ENCODE measurements at regions not wholly inside any gene's neighbourhood (a gene's known extent, or its start where the extent isn't known, plus 50 kb on each side); places are given as distances from the start of the nearest gene placed in this dataset.
"Not testable (repeated sequence)": the region's sequence is repeated elsewhere in the genome, so short reads cannot be mapped to it uniquely, and the experiment has no call there.

GRCh38 chr7:49424109-49424508 is 349.3 kb upstream of the VWC2 start:
- DNase-seq (no peak), ATAC-seq (no peak)
- intact Hi-C loops (cut with DNase I): no loop called here

GRCh38 chr7:49425277-49425818 is 348.1 kb upstream of the VWC2 start:
- DNase-seq (no peak), ATAC-seq (no peak)
- intact Hi-C loops (cut with DNase I): no loop called here

- ATAC-seq (no peak), DNase-seq (no peak)
- intact Hi-C loops (cut with DNase I): no loop called here
Observed at GRCh38 chr7:49432254-49432653, 341.2 kb upstream of the VWC2 start.

- intact Hi-C loops (cut with DNase I): no loop called here
- ATAC-seq (no peak), DNase-seq (no peak)
Observed at GRCh38 chr7:49433794-49434193, 339.6 kb upstream of the VWC2 start.

DNA sequence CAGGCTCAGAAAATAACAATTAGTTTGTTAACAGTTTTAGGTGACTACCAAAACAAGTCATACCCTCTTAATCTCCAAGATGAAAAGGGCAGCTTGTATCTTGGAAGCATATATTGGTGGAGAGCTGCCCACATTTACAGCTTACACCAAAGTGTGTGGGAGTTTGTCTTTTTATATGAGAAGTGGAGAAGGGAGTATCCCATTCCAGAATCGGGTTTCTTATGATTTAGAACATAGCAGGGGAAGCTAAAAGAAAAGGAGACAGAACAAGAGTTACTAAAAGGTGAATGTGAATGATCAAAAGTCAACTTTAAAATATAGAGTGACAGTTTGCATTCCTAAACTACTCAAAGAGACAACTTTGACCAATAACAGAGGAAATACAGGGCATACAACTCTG is 338.6 kb upstream of the VWC2 start:
- DNase-seq (no peak), ATAC-seq (no peak)
- intact Hi-C loops (cut with DNase I): no loop called here

DNA sequence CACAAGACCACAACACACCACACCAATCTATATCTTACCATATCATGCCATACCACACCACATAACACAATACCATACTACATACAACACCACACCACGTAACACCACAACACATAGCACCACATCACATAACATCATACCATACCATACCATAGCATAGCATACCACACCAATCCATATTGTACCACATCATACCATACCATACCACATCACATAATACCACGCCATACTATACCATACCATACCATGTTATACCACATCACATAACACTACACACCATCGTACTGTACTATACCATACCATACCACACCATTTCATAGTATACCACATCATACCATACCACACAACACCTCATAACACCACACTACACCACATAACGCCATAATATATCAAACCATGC is 335.2 kb upstream of the VWC2 start:
- DNase-seq (no peak), ATAC-seq (no peak)
- intact Hi-C loops (cut with DNase I): no loop called here

DNA sequence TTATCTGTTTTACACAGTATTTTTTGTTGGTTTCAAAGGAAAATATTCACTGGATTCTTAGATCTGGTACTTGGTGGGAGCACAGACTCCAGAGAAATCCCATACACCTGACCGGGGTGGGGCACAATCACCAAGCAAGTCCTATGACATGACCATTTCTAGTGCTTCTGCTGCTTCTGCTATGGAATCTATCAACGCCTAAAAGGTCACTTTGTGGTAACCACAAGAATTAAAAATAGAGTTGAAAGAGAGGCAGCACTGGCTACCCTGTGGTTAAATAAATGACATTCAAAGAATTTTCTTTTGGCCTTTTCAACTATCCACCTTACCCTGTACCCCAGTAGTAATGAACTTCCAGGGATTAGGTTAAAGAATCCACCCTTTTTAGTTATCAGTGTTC is 329.9 kb upstream of the VWC2 start:
- intact Hi-C loops (cut with DNase I): no loop called here
- no peak for DNase-seq
- ATAC-seq: no peak

DNA sequence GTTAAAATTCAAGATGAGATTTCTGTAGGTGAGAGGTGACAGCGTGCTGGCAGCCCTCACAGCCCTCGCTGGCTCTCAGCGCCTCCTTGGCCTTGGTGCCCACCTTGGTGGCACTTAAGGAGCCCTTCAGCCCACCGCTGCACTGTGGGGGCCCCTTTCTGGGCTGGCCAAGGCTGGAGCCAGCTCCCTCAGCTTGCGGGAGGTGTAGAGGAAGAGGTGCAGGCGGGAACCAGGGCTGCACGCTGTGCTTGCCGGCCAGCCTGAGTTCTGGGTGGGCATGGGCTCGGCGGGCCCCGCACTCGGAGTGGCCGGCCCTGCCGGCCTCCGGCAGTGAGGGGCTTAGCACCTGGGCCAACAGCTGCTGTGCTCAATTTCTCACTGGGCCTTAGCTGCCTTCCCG is 320.0 kb upstream of the VWC2 start:
- ATAC-seq: no peak
- intact Hi-C loops (cut with DNase I): no loop called here
- DNase-seq: no peak

- ATAC-seq: no peak
- intact Hi-C loops (cut with DNase I): no loop called here
- no peak for DNase-seq
Observed at GRCh38 chr7:49479441-49479840, 294.0 kb upstream of the VWC2 start.

GRCh38 chr7:49479936-49480544 is 293.4 kb upstream of the VWC2 start:
- intact Hi-C loops (cut with DNase I): loop anchor here (5.0 to 10.0 kb wide), 2 partner anchors 312 to 315 kb away; no protein-coding TSS in a partner anchor
- no peak for DNase-seq
- ATAC-seq: no peak

DNA sequence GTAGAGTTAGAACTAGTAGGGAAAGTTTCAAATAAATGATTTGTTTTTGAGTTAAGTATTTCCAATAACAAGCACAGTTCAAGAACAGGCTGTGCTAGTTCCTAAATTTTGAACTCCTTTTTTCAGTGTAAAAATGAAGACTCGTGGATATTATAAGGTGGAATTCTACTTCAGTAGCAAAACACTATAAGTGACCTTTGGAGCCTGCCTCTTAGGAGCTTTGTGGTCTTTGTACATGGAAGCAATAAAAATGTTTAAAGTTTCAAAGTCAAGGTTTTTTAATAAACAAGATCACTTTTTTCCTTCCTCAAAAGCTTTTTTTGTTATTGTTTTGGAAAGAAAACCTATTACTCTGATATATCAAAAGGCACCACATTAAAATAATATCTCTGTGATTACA is 292.4 kb upstream of the VWC2 start:
- intact Hi-C loops (cut with DNase I): loop anchor here (5.0 to 10.0 kb wide), 2 partner anchors 311 to 314 kb away; no protein-coding TSS in a partner anchor
- no peak for ATAC-seq

GRCh38 chr7:49483142-49483541 is 290.3 kb upstream of the VWC2 start:
- intact Hi-C loops (cut with DNase I): loop anchor here (5.0 to 10.0 kb wide), 2 partner anchors 309 to 312 kb away; no protein-coding TSS in a partner anchor
- DNase-seq: peak; percentile 26
- ATAC-seq: peak; percentile 55 to 76

More for the DNA sequence above, 292.4 kb upstream of the VWC2 start:
- no peak for DNase-seq

GRCh38 chr7:49486974-49487829 is 286.2 kb upstream of the VWC2 start:
- intact Hi-C loops (cut with DNase I): loop anchor here in 1 of 2 donors (10.0 kb wide), 1 partner anchor 308 kb away; no protein-coding TSS in a partner anchor
- no peak for ATAC-seq
- DNase-seq: no peak

DNA sequence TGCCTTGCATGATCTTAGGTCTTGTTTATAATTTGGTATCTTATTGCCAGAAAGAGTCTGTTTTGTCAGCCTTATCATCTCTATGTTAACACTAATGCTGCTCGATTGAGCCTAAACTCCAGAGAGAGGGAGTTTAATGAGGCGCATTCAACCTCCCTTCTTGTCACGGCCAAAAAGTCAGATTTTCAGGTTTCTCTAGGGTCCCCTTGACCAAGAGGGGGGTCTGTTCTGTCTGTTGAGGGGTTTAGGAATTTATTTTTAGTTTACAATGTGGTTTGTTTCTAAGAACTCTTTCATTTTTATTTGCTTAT is 285.7 kb upstream of the VWC2 start:
- ATAC-seq (no peak), DNase-seq (no peak)
- intact Hi-C loops (cut with DNase I): loop anchor here in 1 of 2 donors (10.0 kb wide), 1 partner anchor 307 kb away; no protein-coding TSS in a partner anchor

DNA sequence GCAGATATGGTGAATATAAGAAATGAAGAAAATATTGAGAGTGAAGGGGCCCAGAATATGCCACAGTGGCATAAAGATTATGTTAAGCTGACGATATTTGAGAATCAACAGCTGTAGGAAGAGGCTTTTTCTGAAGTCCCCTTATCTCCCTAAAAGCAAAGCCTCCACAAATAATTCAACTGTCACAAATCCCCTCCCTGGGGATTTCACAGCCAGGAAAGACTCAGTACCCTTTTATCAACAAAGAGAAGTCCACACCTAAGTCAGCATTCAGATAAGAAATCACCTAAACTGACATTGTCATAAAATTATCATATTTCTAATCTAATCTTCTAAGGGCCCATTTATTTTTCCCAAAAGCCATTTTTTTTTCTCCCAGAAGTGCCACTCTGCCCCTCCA is 284.9 kb upstream of the VWC2 start:
- intact Hi-C loops (cut with DNase I): loop anchor here in 1 of 2 donors (10.0 kb wide), 1 partner anchor 306 kb away; no protein-coding TSS in a partner anchor
- no peak for ATAC-seq

DNA sequence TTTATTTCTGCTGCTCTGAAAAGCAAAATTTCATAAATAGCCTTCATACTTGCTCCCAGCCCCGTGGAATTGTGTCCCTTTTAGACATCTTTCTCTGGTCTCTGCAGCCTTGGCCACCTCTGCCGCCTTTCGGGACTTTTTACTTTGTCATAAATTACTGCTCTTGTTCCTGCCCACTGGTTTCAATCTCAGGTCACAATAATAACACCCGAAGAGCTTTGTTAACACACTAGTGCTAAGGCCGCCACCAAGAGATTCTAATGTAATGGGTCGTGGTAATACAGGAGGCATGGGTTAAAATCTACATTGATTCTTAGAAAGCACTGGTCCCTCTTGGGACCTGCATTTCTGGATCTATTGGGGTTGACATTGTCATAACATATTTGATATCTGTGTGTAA is 276.0 kb upstream of the VWC2 start:
- ATAC-seq (no peak), DNase-seq (no peak)
- intact Hi-C loops (cut with DNase I): no loop called here

More for the DNA sequence above, 284.9 kb upstream of the VWC2 start:
- no peak for DNase-seq

DNA sequence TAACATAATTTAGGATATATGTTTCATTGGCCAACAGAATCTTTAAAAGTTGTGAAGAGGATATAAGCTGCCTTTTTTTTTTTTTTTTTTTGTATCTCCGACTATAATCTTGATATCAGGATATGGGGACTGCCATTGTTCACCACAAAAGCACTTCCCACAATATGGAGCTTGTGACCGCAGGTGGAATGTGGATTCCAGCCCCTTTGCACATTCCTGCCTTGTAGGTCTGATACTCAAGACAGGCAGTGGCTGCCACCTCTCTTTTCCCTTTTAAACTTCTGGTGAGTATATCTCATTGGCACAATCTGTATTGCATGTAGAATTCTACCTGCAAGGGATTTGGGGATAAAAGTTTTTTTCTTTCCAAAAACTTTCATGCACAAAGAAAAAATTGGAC is 272.7 kb upstream of the VWC2 start:
- DNase-seq (no peak), ATAC-seq (no peak)
- intact Hi-C loops (cut with DNase I): no loop called here

DNA sequence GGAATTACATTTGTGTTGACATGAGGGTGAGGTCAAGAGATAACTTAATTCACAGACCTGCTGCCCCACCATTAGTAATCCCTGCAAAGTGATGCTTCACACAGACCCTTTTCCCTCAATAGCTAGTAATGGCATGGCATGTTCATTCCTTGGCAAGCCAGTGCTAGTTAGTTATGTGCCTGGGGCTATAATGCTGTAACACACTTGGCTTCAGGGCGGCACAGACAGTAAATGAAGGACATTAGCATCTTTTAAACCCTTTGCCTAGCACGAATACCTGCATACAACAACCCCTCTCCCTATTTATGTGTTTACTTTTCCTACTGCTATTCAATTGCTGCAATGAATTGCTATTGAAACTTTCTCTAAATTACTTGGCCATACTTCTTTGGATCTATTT is 266.2 kb upstream of the VWC2 start:
- ATAC-seq; DNase-seq; intact Hi-C loops (cut with DNase I): not testable (repeated sequence)

DNA sequence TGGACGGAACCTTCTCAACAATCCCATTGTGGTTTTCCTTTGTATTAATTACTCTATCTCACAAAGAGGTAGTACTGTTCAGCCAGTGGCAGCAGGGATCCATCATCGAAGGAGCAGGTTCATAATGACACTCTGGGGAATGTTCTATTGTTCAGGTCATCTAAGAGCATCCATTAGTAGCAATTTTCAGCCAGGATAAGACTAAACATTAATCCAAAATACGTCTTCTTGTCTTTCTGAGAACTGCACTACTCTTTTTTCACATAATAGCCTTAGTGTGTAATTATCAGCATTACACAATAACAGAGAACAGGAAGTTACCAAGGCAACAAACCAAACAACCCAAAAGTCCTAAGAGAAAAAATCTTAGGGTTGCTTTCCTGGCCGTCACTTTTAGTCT is 259.5 kb upstream of the VWC2 start:
- intact Hi-C loops (cut with DNase I): no loop called here
- ATAC-seq (peak; percentile 55 to 71), DNase-seq (no peak)

DNA sequence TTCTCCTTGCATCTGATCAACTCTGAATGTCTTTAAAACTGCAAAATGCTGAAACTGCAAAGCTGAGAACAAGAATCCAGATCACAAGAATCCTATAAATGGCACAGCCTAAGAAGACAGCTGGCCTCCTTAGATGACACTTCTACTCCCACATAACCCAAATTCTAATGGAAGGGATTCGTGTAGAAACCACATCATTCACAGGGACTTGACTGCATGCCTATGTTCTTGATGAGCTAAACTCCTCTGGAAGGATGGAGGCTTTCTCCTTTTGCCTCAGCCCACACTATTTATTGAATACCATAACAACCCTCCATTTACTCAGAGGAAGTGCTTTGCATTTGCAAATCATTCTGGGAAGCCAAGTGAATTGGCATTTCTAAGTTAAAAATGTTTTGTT is 252.5 kb upstream of the VWC2 start:
- ATAC-seq (no peak), DNase-seq (no peak)
- intact Hi-C loops (cut with DNase I): no loop called here
